Pancreas (tissue), 10 donors: ENCODE measurements at regions not wholly inside any gene's neighbourhood (a gene's known extent, or its start where the extent isn't known, plus 50 kb on each side); places are given as distances from the start of the nearest gene placed in this dataset.

Source experiments
- ATAC-seq, 4 donors: fragments of 200-7000 bp; cut with Tn5 transposase; one replicate each; pipeline versions ENCODE4 v1.8.0 to v1.9.1; 2020; ENCODE audit warnings: mild to moderate bottlenecking in 4 of 4, moderate library complexity in 4 of 4
- DNase-seq, 6 donors: peaks; one replicate each; pipeline ENCODE4 v3.0.0-alpha.2; 2020
- FAIRE-seq: peaks from 2 replicates; lab custom pipeline; 2012; peaks lifted over from hg19 to GRCh38; lab: Jason Lieb, UNC
- H3K27ac ChIP-seq, 4 donors: fragments of 200-600 bp; sonication (generic); 1 replicate in 3 of 4; 2 replicates in 1 of 4; pipeline versions ENCODE4 v1.5.0 to v1.8.0; 2020
- H3K27me3 ChIP-seq, 4 donors: fragments of 200-600 bp; one replicate each; pipeline ENCODE4 v1.8.0; 2021
- H3K36me3 ChIP-seq, 3 donors: fragments of 200-600 bp; sonication (generic) in 1 of 3; one replicate each; pipeline versions ENCODE4 v1.5.0 to v1.8.0; 2020 to 2021
- H3K4me1 ChIP-seq, 3 donors: fragments of 200-600 bp; one replicate each; pipeline ENCODE4 v1.8.0; 2021
- H3K4me3 ChIP-seq, 4 donors: fragments of 200-600 bp; sonication (generic) in 2 of 4; one replicate each; pipeline versions ENCODE4 v1.5.0 to v1.8.0; 2020 to 2021
- H3K9me3 ChIP-seq, 4 donors: fragments of 200-600 bp; one replicate each; pipeline ENCODE4 v1.8.0; 2021
- WGBS, 2 donors: extraction: QIAGEN DNeasy Blood & Tissue Kit; methylation state at CpG; one replicate each; pipeline ENCODE4 v1.1.7; 2013; 5-methylcytosine and 5-hydroxymethylcytosine counted together
- intact Hi-C, 3 donors: fragments of 100-400 bp; cut with DNase I; formaldehyde crosslinking; loops; one replicate each; pipeline versions ENCODE4 v1.11.1 to v1.14.2; 2022
- TF ChIP-seq, protein P1 (sequence below), 4 donors: fragments of 200-600 bp; sonication (generic) in 3 of 4; IDR thresholded peaks; one replicate each; pipeline versions ENCODE4 v1.5.0 to v1.8.0; 2021; ENCODE audit warnings: antibody characterized with exemption in 4 of 4
- donor health status: healthy with polysubstance abuse.
- donor health status: DM: no; HTN: no; CAD: no; lungs with moderate emphysema.
- donor health status: DM: no; HTN: no; CAD: no.
- donor health status: control.
- donor health status: control.
- donor health status: Bipolar disorder and iron deficiency.
- donor health status: DM: yes; HTN: yes; CAD: no.
- donor health status: DM: no; HTN: no; CAD: no.
- donor health status: DM: no; HTN: no; CAD: no.
- donor health status: DM: yes; HTN: yes; CAD: no.

DNA sequence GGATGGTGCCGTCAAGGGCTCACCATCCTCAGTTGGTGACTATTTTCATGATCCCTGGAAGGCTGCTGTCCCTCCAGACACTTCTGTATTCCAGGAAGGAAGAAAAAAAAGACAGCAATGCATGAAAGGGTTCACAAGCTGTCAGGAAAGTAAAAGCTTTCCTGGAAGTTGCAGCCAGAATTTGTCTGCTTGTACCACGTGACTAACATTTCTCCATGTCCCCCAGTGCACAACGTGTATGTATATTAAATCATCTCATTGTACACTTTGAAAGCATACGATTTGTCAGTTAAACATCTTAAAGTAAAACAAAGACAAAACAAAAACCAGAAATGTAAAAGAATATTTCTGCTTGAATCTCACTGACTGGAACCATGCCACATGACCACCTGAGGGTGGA is 127.4 kb upstream of the CLNK start:
- Histone ChIP-seq H3K27ac (no peak overlapping the region), H3K36me3 (no peaks in the 10 kb centered on the region), H3K4me1 (no peaks in the 10 kb centered on the region), H3K9me3 (no peaks in the 10 kb centered on the region), H3K27me3 (no peaks in the 10 kb centered on the region), H3K4me3 (no peak overlapping the region)
- ATAC-seq = no peak
- 40 to 52% methylated on average over 4 of the region's 4 CpGs for WGBS, 2 donors
- DNase-seq = no peak
- TF ChIP-seq, protein P1, sequence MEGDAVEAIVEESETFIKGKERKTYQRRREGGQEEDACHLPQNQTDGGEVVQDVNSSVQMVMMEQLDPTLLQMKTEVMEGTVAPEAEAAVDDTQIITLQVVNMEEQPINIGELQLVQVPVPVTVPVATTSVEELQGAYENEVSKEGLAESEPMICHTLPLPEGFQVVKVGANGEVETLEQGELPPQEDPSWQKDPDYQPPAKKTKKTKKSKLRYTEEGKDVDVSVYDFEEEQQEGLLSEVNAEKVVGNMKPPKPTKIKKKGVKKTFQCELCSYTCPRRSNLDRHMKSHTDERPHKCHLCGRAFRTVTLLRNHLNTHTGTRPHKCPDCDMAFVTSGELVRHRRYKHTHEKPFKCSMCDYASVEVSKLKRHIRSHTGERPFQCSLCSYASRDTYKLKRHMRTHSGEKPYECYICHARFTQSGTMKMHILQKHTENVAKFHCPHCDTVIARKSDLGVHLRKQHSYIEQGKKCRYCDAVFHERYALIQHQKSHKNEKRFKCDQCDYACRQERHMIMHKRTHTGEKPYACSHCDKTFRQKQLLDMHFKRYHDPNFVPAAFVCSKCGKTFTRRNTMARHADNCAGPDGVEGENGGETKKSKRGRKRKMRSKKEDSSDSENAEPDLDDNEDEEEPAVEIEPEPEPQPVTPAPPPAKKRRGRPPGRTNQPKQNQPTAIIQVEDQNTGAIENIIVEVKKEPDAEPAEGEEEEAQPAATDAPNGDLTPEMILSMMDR (IDR thresholded peaks at IDR 0.05) = no peak
- intact Hi-C loops = no loop called here
- no peak for FAIRE-seq

DNA sequence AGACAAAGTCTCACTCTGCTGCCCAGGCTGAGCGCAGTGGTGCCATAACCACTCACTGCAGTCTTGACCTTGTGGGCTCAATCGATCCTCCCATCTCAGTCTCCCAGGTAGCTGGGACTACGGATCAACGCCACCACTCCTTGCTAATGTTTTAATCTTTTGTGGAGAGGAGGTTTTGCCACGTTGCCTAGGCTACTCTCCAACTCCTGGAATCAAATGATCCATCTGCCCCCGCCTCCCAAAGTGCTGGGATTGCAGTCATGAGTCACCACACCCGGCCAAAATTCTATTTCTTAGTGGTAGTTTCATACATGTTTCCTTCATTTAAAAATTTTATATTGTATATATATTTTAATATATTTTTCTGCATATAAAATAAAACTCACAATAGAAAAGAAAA is 125.8 kb upstream of the CLNK start:
- 66 to 75% methylated on average over 7 of the region's 7 CpGs for WGBS, 2 donors
- no peaks in the 10 kb centered on the region for H3K27me3 ChIP-seq
- H3K4me1 ChIP-seq = no peaks in the 10 kb centered on the region
- FAIRE-seq = no peak
- no peaks in the 10 kb centered on the region for H3K9me3 ChIP-seq
- ATAC-seq = no peak
- no peak overlapping the region for H3K27ac ChIP-seq
- TF ChIP-seq, protein P1 (IDR thresholded peaks at IDR 0.05) = no peak
- intact Hi-C loops = no loop called here
- H3K36me3 ChIP-seq = no peaks in the 10 kb centered on the region
- no peak overlapping the region for H3K4me3 ChIP-seq
- DNase-seq = no peak

DNA sequence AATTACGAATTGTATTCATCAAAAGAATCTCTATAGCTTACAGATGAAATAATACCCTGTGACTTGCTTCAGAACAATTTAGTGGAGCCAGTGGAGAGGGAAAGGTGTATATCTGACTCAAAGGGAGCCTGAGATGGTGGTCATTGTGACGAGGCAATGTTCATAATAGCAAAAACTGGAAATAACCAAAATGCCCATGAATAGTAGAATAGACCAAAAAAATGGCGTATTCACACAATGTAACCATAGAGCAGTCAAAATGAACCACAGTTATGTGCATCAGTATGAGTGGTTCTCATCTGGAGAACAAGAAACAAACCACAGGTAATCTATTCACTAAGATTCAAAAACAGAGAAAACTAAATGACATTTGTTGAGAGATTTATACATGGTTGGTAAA is 125.3 kb upstream of the CLNK start:
- H3K27ac ChIP-seq = no peak overlapping the region
- H3K4me1 ChIP-seq = no peaks in the 10 kb centered on the region
- H3K4me3 ChIP-seq = no peak overlapping the region
- ATAC-seq = no peak
- WGBS, 2 donors = 49 to 62% methylated on average over 3 of the region's 3 CpGs
- FAIRE-seq = no peak
- H3K36me3 ChIP-seq = no peaks in the 10 kb centered on the region
- no peaks in the 10 kb centered on the region for H3K9me3 ChIP-seq
- TF ChIP-seq, protein P1 (IDR thresholded peaks at IDR 0.05) = no peak
- intact Hi-C loops = no loop called here
- no peak for DNase-seq
- H3K27me3 ChIP-seq = no peaks in the 10 kb centered on the region

DNA sequence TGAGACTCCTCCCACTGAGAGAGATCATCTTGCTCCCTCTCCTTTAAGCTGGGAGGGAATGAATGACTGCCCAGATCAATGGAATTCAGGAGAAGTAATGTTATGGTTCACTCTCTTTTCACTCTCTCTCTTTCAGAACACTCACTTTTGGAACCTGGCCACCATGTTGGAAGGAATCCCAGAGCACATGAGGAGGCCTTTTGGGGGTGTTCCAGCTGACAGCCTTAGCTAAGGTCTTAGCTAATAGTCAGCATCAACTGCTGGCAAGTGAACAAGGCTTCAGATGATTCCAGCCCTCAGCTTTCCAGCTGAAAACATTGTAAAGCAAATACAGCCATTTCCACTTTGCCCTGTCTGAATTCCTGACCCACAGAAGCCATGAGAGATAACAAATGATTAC is 124.0 kb upstream of the CLNK start:
- H3K27ac ChIP-seq = no peak overlapping the region
- DNase-seq = peak in 1 of 6 donors; percentile 11
- H3K36me3 ChIP-seq = no peaks in the 10 kb centered on the region
- no peaks in the 10 kb centered on the region for H3K9me3 ChIP-seq
- TF ChIP-seq, protein P1 (IDR thresholded peaks at IDR 0.05) = no peak
- H3K27me3 ChIP-seq = no peaks in the 10 kb centered on the region
- intact Hi-C loops = no loop called here
- ATAC-seq = no peak
- no peak overlapping the region for H3K4me3 ChIP-seq
- no peak for FAIRE-seq
- H3K4me1 ChIP-seq = no peaks in the 10 kb centered on the region

DNA sequence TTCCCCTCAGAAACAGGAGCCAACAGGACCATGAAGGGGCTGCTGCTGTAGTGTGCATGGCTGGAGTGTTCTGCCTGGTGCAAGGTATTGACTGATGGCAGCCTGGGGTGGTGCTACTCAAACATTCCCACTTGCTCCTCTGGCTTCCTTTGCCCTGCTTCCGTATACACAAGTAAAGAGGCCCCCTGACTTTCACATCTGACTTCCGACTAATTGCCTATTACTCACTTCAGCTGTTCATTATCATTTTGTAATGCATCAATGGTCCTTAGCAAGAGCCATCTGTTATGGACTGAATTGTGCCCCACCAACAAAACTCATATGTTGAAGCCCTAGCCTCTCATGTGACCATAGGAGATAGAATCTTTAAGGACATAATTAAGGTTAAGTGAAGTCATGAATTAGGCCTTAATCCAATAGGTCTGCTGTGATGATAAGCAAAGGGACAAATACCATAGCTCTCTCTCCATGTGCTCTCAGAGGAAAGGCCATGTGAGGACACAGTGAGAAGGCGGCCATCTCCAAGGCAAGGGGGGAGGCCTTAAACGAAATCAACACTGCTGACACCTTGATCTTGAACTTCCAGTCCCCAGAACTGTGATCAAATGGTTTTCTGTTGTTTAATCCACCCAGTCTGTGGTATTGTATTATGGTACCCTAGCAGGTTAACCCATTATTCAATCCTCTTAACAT is 122.5 kb upstream of the CLNK start:
- intact Hi-C loops = no loop called here
- H3K27ac ChIP-seq = no peak overlapping the region
- H3K4me1 ChIP-seq = no peaks in the 10 kb centered on the region
- TF ChIP-seq, protein P1 (IDR thresholded peaks at IDR 0.05) = no peak
- no peak for ATAC-seq
- H3K27me3 ChIP-seq = no peaks in the 10 kb centered on the region
- H3K36me3 ChIP-seq = no peaks in the 10 kb centered on the region
- H3K4me3 ChIP-seq = no peak overlapping the region
- 55 to 64% methylated on average over 4 of the region's 4 CpGs for WGBS, 2 donors
- no peak for FAIRE-seq
- DNase-seq = no peak
- H3K9me3 ChIP-seq = no peaks in the 10 kb centered on the region
